Fibroblast of lung (primary cell): ENCODE measurements at regions not wholly inside any gene's neighbourhood (a gene's known extent, or its start where the extent isn't known, plus 50 kb on each side); places are given as distances from the start of the nearest gene placed in this dataset.
A peak's percentile ranks its signal among the peaks of the same experiment; 100 is the strongest.

Experiments
- DNase-seq, 2 donors: peaks; one replicate each; pipeline versions ENCODE4 v3.0.0 to v3.0.0-alpha.2; 2010; ENCODE audit warnings: low read depth in 2 of 2
- H2AFZ ChIP-seq: 2 replicates; pipeline ENCODE4 v1.5.1; 2012; ENCODE audit warnings: low read length, control low read depth, inconsistent platforms
- H3K27ac ChIP-seq: 2 replicates; pipeline ENCODE4 v1.5.1; 2011; ENCODE audit warnings: low read length, control low read depth; ENCODE audit not compliant: insufficient read depth
- H3K27me3 ChIP-seq: 2 replicates; pipeline ENCODE4 v1.5.1; 2011; ENCODE audit warnings: mild to moderate bottlenecking, low read length; ENCODE audit not compliant: control insufficient read depth, insufficient read depth
- H3K36me3 ChIP-seq: 2 replicates; pipeline ENCODE4 v1.5.1; 2011; ENCODE audit warnings: low read length; ENCODE audit not compliant: control insufficient read depth, insufficient read depth
- H3K4me1 ChIP-seq: 2 replicates; pipeline ENCODE4 v1.5.1; 2011; ENCODE audit warnings: low read length; ENCODE audit not compliant: control insufficient read depth, insufficient read depth; ENCODE audit errors: extremely low read depth
- H3K4me2 ChIP-seq: 2 replicates; pipeline ENCODE4 v1.5.1; 2011; ENCODE audit warnings: low read length, control low read depth; ENCODE audit not compliant: insufficient read depth; ENCODE audit errors: extremely low read depth
- H3K4me3 ChIP-seq, 4 experiments: fragments of 200-600 bp in 1 of 4; sonication (generic) in 1 of 4; replicated peaks in 1 of 4; 2 replicates each; pipeline ENCODE4 v1.5.1; 2011 to 2016; ENCODE audit warnings: low read length in 4 of 4, low read depth in 3 of 4, mild to moderate bottlenecking in 3 of 4, control low read depth in 2 of 4, inconsistent platforms in 1 of 4, mixed read lengths in 1 of 4; ENCODE audit not compliant: insufficient read depth in 1 of 4; ENCODE audit errors: control extremely low read depth in 1 of 4
- H3K79me2 ChIP-seq: 2 replicates; pipeline ENCODE4 v1.5.1; 2012; ENCODE audit warnings: mild to moderate bottlenecking, low read length, inconsistent platforms; ENCODE audit not compliant: control insufficient read depth, insufficient read depth
- H3K9ac ChIP-seq: 2 replicates; pipeline ENCODE4 v1.5.1; 2011; ENCODE audit warnings: mild to moderate bottlenecking, low read length, control low read depth; ENCODE audit not compliant: insufficient read depth
- H3K9me3 ChIP-seq: 2 replicates; pipeline ENCODE4 v1.5.1; 2012; ENCODE audit warnings: low read depth, low read length; ENCODE audit not compliant: control insufficient read depth, insufficient read depth
- H4K20me1 ChIP-seq: 2 replicates; pipeline ENCODE4 v1.5.1; 2011; ENCODE audit warnings: low read length; ENCODE audit not compliant: control insufficient read depth, insufficient read depth; ENCODE audit errors: extremely low read depth
- EZH2 ChIP-seq: IDR thresholded peaks from 2 replicates; pipeline ENCODE4 v1.5.1; 2012; ENCODE audit warnings: low read length, control low read depth, mild to moderate bottlenecking; ENCODE audit errors: missing control alignments
- TF ChIP-seq, protein P1 (sequence below), 2 donors: IDR thresholded peaks in 1 of 2; conservative IDR thresholded peaks in 1 of 2; 1 replicate in 1 of 2; 2 replicates in 1 of 2; pipeline ENCODE4 v1.5.1; 2011 to 2012; ENCODE audit warnings: low read length in 2 of 2, control low read depth in 1 of 2, inconsistent platforms in 1 of 2, low read depth in 1 of 2, mild to moderate bottlenecking in 1 of 2

DNA sequence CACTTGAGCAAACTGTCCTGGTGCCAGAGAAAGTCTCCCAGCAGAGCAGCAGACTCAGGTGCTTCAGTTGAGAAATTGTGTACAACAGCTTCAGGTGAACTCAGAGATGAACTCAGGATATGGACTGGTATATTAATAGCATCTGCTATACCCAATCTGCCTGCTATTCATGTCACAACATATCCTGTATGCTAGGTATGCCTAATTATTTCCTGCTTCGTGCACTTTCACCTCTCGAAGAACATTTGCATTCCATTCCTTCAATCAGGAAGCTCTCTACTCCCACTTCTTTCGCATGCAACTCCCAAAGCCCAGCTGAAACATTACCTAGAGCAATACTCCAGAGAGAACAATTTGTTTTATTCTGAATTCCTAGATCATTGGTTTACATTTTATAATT, 207.7 kb downstream of the KCNA4 start:
- DNase-seq: no peak
- H3K4me2 ChIP-seq: no peak overlapping the region
- H3K27me3 ChIP-seq: no peaks in the 10 kb centered on the region
- no peak overlapping the region for H3K9ac ChIP-seq
- no peak overlapping the region for H3K27ac ChIP-seq
- H4K20me1 ChIP-seq: no peaks in the 10 kb centered on the region
- H3K9me3 ChIP-seq: no peaks in the 10 kb centered on the region
- H3K79me2 ChIP-seq: no peaks in the 10 kb centered on the region
- TF ChIP-seq, protein P1, sequence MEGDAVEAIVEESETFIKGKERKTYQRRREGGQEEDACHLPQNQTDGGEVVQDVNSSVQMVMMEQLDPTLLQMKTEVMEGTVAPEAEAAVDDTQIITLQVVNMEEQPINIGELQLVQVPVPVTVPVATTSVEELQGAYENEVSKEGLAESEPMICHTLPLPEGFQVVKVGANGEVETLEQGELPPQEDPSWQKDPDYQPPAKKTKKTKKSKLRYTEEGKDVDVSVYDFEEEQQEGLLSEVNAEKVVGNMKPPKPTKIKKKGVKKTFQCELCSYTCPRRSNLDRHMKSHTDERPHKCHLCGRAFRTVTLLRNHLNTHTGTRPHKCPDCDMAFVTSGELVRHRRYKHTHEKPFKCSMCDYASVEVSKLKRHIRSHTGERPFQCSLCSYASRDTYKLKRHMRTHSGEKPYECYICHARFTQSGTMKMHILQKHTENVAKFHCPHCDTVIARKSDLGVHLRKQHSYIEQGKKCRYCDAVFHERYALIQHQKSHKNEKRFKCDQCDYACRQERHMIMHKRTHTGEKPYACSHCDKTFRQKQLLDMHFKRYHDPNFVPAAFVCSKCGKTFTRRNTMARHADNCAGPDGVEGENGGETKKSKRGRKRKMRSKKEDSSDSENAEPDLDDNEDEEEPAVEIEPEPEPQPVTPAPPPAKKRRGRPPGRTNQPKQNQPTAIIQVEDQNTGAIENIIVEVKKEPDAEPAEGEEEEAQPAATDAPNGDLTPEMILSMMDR (conservative IDR thresholded peaks at IDR 0.05 in 1 of 2, IDR thresholded peaks at IDR 0.05 in 1 of 2; ENCODE audit: low read depth in 1 of 2, low read length in 2 of 2): no peak
- TF ChIP-seq EZH2: no peak
- H3K4me3 ChIP-seq: no peak overlapping the region
- H3K36me3 ChIP-seq: no peaks in the 10 kb centered on the region
- no peak overlapping the region for H2AFZ ChIP-seq
- H3K4me1 ChIP-seq: no peaks in the 10 kb centered on the region

DNA sequence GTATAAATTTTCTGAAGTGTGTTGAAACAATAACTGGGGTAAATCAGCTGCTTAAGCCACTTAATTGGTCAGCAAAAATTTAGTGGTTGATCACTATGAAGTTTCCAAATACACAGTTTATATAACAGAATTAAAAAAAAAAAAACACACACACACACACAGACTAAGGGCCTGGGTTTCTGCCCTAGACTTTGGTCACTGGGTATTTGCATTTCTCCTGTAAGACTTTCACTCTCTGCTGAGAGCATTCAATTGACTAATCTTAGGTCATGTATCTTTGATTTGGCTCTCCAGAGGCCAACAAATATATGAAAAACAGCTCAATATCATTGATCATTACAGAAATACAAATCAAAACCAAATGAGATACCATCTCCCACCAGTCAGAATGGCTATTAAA, 214.3 kb downstream of the KCNA4 start:
- Histone ChIP-seq H3K4me1 (no peaks in the 10 kb centered on the region), H3K9me3 (no peaks in the 10 kb centered on the region), H3K9ac (no peak overlapping the region), H2AFZ (no peak overlapping the region), H4K20me1 (no peaks in the 10 kb centered on the region), H3K4me2 (no peak overlapping the region), H3K36me3 (no peaks in the 10 kb centered on the region), H3K27me3 (no peaks in the 10 kb centered on the region), H3K4me3 (no peak overlapping the region), H3K79me2 (no peaks in the 10 kb centered on the region), H3K27ac (no peak overlapping the region)
- TF ChIP-seq, protein P1 (conservative IDR thresholded peaks at IDR 0.05 in 1 of 2, IDR thresholded peaks at IDR 0.05 in 1 of 2; ENCODE audit: low read depth in 1 of 2, low read length in 2 of 2): no peak
- TF ChIP-seq EZH2: no peak
- DNase-seq: no peak

DNA sequence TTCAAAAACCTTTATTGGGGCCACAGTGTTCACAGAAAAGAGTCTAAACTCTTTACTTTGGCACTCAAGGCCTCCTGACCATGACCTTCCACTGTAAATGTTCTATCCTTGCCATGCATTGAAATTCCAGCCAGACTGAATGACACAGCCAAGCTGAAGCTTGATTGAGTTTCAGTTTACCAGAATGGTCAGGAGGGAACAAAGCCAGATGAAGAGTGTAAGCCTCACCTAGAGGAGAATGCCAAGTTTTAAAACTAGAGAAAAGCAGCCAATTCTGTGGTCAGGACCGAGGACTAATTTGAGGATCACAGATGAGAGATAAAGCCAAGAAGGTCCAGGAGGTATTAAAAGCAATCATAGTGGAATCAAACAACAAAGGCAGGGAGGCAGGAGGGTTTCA, 215.3 kb downstream of the KCNA4 start:
- no peak overlapping the region for H3K4me2 ChIP-seq
- H4K20me1 ChIP-seq: no peaks in the 10 kb centered on the region
- no peaks in the 10 kb centered on the region for H3K9me3 ChIP-seq
- H3K4me1 ChIP-seq: no peaks in the 10 kb centered on the region
- no peaks in the 10 kb centered on the region for H3K36me3 ChIP-seq
- TF ChIP-seq, protein P1 (conservative IDR thresholded peaks at IDR 0.05 in 1 of 2, IDR thresholded peaks at IDR 0.05 in 1 of 2; ENCODE audit: low read depth in 1 of 2, low read length in 2 of 2): no peak
- no peak for TF ChIP-seq EZH2
- DNase-seq: peak in 1 of 2 donors; percentile 39
- H2AFZ ChIP-seq: no peak overlapping the region
- H3K9ac ChIP-seq: no peak overlapping the region
- H3K27me3 ChIP-seq: no peaks in the 10 kb centered on the region
- H3K27ac ChIP-seq: no peak overlapping the region
- H3K79me2 ChIP-seq: no peaks in the 10 kb centered on the region
- no peak overlapping the region for H3K4me3 ChIP-seq
